RWPE2 (cell line): ENCODE measurements at regions not wholly inside any gene's neighbourhood (a gene's known extent, or its start where the extent isn't known, plus 50 kb on each side); places are given as distances from the start of the nearest gene placed in this dataset.
"Not testable (repeated sequence)": the region's sequence is repeated elsewhere in the genome, so short reads cannot be mapped to it uniquely, and the experiment has no call there.

ENCODE experiments used
- ATAC-seq: fragments of 200-7000 bp; cut with Tn5 transposase; 3 replicates; pipeline ENCODE4 v1.9.1; 2021; ENCODE audit warnings: low read depth
- DNase-seq: peaks from one replicate; pipeline ENCODE4 v3.0.0-alpha.2; 2020; ENCODE audit warnings: low spot score
- H3K27ac ChIP-seq: fragments of 450-650 bp; 2 replicates; pipeline ENCODE4 v1.5.1; 2017; ENCODE audit warnings: mild to moderate bottlenecking; ENCODE audit not compliant: poor library complexity, severe bottlenecking
- H3K27me3 ChIP-seq: fragments of 250-450 bp; sonication (Bioruptor Pico); 2 replicates; pipeline ENCODE4 v1.5.1; 2021; ENCODE audit warnings: mild to moderate bottlenecking, moderate library complexity; ENCODE audit not compliant: insufficient read depth, poor library complexity, severe bottlenecking
- H3K36me3 ChIP-seq: fragments of 250-450 bp; sonication (Bioruptor Pico); 2 replicates; pipeline ENCODE4 v1.5.1; 2020; ENCODE audit warnings: low read depth, mild to moderate bottlenecking, moderate library complexity
- H3K4me1 ChIP-seq: fragments of 250-450 bp; sonication (Bioruptor Pico); 2 replicates; pipeline ENCODE4 v1.5.1; 2021; ENCODE audit warnings: mild to moderate bottlenecking, moderate library complexity; ENCODE audit not compliant: insufficient read depth, poor library complexity, severe bottlenecking
- H3K4me3 ChIP-seq: fragments of 250-450 bp; sonication (Bioruptor Pico); 2 replicates; pipeline ENCODE4 v1.5.1; 2021; ENCODE audit warnings: mild to moderate bottlenecking, moderate library complexity; ENCODE audit not compliant: severe bottlenecking
- H3K9me3 ChIP-seq: fragments of 250-450 bp; sonication (Bioruptor Pico); 2 replicates; pipeline ENCODE4 v1.5.1; 2021; ENCODE audit warnings: mild to moderate bottlenecking, moderate library complexity; ENCODE audit not compliant: severe bottlenecking
- TF ChIP-seq, protein P1 (sequence below): fragments of 450-650 bp; IDR thresholded peaks from one replicate; pipeline ENCODE4 v1.5.1; 2017; ENCODE audit warnings: mild to moderate bottlenecking, moderate library complexity; ENCODE audit not compliant: poor library complexity, severe bottlenecking

DNA sequence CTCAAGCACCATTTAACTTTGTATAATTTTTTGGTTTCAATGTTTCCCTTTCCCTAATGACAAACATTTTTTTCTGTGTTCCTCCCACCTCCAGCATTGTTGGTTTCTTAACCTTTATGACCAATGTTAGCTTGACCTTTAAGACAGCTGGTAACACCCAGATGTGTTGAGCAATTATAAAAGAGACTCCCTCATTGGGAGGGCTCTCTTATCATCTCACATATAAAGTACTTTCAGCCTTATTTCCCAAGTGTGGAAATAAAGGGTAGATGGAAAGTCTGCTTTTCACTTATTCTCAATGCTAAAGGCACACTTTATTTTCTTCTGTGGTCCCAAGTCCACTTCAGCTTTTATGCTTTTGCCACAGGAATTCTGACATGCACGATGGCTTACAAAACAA is 1420.4 kb downstream of the RAPGEF2 start:
- Histone ChIP-seq H3K4me3 (no peak overlapping the region), H3K27me3 (no peaks in the 10 kb centered on the region), H3K4me1 (no peaks in the 10 kb centered on the region), H3K36me3 (no peaks in the 10 kb centered on the region), H3K27ac (no peak overlapping the region), H3K9me3 (no peaks in the 10 kb centered on the region)
- TF ChIP-seq, protein P1, sequence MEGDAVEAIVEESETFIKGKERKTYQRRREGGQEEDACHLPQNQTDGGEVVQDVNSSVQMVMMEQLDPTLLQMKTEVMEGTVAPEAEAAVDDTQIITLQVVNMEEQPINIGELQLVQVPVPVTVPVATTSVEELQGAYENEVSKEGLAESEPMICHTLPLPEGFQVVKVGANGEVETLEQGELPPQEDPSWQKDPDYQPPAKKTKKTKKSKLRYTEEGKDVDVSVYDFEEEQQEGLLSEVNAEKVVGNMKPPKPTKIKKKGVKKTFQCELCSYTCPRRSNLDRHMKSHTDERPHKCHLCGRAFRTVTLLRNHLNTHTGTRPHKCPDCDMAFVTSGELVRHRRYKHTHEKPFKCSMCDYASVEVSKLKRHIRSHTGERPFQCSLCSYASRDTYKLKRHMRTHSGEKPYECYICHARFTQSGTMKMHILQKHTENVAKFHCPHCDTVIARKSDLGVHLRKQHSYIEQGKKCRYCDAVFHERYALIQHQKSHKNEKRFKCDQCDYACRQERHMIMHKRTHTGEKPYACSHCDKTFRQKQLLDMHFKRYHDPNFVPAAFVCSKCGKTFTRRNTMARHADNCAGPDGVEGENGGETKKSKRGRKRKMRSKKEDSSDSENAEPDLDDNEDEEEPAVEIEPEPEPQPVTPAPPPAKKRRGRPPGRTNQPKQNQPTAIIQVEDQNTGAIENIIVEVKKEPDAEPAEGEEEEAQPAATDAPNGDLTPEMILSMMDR: no peak
- DNase-seq (no peak), ATAC-seq (no peak)

DNA sequence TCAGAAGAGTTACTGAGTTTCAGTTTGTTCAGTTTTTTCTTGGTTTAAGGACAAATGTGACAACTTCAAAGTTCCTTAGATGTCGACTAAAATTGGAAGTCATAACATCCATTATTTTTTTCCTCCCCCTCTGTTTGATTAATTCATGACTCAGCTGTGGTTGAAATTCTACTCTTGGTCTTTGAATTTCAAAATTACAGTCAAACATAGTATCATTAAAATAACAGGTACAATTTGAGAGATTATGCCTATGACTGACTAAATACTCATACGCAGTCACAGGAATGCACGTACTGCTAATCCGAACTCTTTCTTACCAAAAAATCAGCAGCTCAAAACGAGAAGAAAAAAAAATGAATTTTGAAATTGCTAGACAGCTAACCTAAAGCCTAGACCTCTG is 1434.8 kb downstream of the RAPGEF2 start:
- no peaks in the 10 kb centered on the region for H3K27me3 ChIP-seq
- no peak overlapping the region for H3K4me3 ChIP-seq
- H3K9me3 ChIP-seq: no peaks in the 10 kb centered on the region
- H3K27ac ChIP-seq: no peak overlapping the region
- no peaks in the 10 kb centered on the region for H3K4me1 ChIP-seq
- ATAC-seq (no peak; the same call in 2 of the 3 replicates), DNase-seq (no peak)
- TF ChIP-seq, protein P1: no peak
- no peaks in the 10 kb centered on the region for H3K36me3 ChIP-seq

DNA sequence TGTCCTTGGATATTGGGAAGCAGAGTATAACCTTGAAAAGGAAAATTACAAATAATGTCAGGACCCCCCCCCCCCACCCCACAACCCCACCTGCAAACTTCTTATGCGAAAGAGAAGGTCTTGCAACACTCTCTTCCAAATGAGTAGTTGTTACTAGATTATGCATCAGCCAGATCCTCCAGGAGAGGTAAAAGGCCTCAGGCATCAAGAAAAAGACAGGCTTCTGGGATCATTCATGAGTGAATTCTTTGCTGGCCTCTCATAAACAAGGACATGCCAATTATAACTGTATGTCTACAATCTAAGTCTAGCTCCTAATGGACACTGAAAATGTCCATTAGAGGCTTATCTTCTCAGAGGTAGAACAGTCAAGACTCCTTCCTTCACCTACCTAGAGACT is 1443.3 kb downstream of the RAPGEF2 start:
- DNase-seq (no peak), ATAC-seq (no peak)
- H3K4me3 ChIP-seq: no peak overlapping the region
- H3K27ac ChIP-seq: no peak overlapping the region
- no peaks in the 10 kb centered on the region for H3K4me1 ChIP-seq
- no peaks in the 10 kb centered on the region for H3K27me3 ChIP-seq
- TF ChIP-seq, protein P1: no peak
- no peaks in the 10 kb centered on the region for H3K9me3 ChIP-seq
- no peaks in the 10 kb centered on the region for H3K36me3 ChIP-seq

DNA sequence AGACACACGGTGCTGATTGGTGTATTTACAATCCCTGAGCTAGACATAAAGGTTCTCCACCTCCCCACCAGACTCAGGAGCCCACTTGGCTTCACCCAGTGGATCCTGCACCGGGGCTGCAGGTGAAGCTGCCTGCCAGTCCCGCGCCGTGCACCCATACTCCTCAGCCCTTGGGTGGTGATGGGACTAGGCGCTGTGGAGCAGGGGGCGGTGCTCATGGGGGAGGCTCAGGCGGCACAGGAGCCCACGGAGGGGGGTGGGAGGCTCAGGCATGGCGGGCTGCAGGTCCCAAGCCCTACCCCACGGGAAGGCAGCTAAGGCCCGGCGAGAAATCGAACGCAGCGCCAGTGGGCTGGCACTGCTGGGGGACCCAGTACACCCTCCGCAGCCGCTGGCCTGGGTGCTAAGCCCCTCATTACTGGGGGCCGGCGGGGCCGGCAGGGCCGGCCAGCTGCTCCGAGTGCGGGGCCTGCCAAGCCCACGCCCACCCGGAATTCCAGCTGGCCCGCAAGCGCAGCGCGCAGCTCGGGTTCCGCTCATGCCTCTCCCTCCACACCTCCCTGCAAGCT is 1447.2 kb downstream of the RAPGEF2 start:
- DNase-seq, ATAC-seq, H3K27ac ChIP-seq, H3K9me3 ChIP-seq, H3K4me3 ChIP-seq, H3K36me3 ChIP-seq, H3K4me1 ChIP-seq, H3K27me3 ChIP-seq: not testable (repeated sequence)

DNA sequence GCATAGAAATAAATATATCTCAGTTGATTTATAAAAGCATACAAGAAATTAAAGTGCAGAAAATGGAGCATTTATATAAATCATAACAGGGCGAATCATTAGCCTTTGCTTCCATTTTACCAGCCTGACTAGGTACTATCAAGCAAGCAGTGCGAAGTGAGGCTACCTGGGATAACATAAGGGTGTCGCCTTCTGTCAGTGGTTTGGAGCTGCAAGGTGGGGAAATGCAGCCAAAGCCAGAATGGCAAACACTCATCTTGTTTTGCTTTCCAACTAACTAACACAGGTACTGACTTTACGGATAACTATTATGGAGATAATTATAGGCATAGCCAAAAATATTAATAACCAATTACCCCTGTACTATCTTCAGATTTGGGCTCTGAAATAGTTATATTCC is 1459.8 kb downstream of the RAPGEF2 start:
- ATAC-seq: no peak
- TF ChIP-seq, protein P1: no peak
- no peak for DNase-seq
- no peak overlapping the region for H3K27ac ChIP-seq
- no peaks in the 10 kb centered on the region for H3K4me1 ChIP-seq
- no peaks in the 10 kb centered on the region for H3K9me3 ChIP-seq
- H3K27me3 ChIP-seq: no peaks in the 10 kb centered on the region
- no peak overlapping the region for H3K4me3 ChIP-seq
- no peaks in the 10 kb centered on the region for H3K36me3 ChIP-seq
